ENCODE measurements at regions not wholly inside any gene's neighbourhood (a gene's known extent, or its start where the extent isn't known, plus 50 kb on each side); places are given as distances from the start of the nearest gene placed in this dataset.

- TF ChIP-seq POLR2A (IDR thresholded peaks at IDR 0.05) = no peak
- no peak for TF ChIP-seq CTCF (IDR thresholded peaks at IDR 0.05)
Observed at GRCh38 chr6:137369136-137369535, 125.1 kb downstream of the OLIG3 start.

Measured in lower leg skin (tissue), 3 donors.